ENCODE measurements at regions not wholly inside any gene's neighbourhood (a gene's known extent, or its start where the extent isn't known, plus 50 kb on each side); places are given as distances from the start of the nearest gene placed in this dataset.
"Not testable (repeated sequence)": the region's sequence is repeated elsewhere in the genome, so short reads cannot be mapped to it uniquely, and the experiment has no call there.

- TF ChIP-seq, protein P1, sequence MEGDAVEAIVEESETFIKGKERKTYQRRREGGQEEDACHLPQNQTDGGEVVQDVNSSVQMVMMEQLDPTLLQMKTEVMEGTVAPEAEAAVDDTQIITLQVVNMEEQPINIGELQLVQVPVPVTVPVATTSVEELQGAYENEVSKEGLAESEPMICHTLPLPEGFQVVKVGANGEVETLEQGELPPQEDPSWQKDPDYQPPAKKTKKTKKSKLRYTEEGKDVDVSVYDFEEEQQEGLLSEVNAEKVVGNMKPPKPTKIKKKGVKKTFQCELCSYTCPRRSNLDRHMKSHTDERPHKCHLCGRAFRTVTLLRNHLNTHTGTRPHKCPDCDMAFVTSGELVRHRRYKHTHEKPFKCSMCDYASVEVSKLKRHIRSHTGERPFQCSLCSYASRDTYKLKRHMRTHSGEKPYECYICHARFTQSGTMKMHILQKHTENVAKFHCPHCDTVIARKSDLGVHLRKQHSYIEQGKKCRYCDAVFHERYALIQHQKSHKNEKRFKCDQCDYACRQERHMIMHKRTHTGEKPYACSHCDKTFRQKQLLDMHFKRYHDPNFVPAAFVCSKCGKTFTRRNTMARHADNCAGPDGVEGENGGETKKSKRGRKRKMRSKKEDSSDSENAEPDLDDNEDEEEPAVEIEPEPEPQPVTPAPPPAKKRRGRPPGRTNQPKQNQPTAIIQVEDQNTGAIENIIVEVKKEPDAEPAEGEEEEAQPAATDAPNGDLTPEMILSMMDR (IDR thresholded peaks at IDR 0.05), result no peak
- H3K4me1 ChIP-seq, result no peaks in the 10 kb centered on the region
- no peak overlapping the region for H3K9ac ChIP-seq (ENCODE audit: low read depth in 2 of 2, low read length in 2 of 2)
- H3K27me3 ChIP-seq, result no peaks in the 10 kb centered on the region
- H3K9me3 ChIP-seq, result no peaks in the 10 kb centered on the region
- intact Hi-C loops (cut with DNase I), result no loop called here
- H3K27ac ChIP-seq, result peak overlapping the region; percentile 57
- DNase-seq, result no peak
- no peaks in the 10 kb centered on the region for H3K36me3 ChIP-seq
- no peak overlapping the region for H3K4me3 ChIP-seq
These were observed 63.4 kb upstream of the ENPEP start for GRCh38 chr4:110412354-110413065.

GRCh38 chr4:110411574-110412011, 64.4 kb upstream of the ENPEP start:
- Histone ChIP-seq H3K9me3 (no peaks in the 10 kb centered on the region), H3K36me3 (no peaks in the 10 kb centered on the region), H3K27me3 (no peaks in the 10 kb centered on the region), H3K4me3 (no peak overlapping the region), H3K9ac (ENCODE audit: low read depth in 2 of 2, low read length in 2 of 2) (peak overlapping the region in 1 of 2 donors; percentile 34), H3K27ac (peak overlapping the region; percentile 57), H3K4me1 (no peaks in the 10 kb centered on the region)
- peak; percentile 26 for DNase-seq
- intact Hi-C loops (cut with DNase I), result no loop called here
- TF ChIP-seq, protein P1 (IDR thresholded peaks at IDR 0.05), result no peak

- H3K4me3 ChIP-seq; intact Hi-C loops (cut with DNase I); H3K27me3 ChIP-seq; H3K36me3 ChIP-seq; H3K4me1 ChIP-seq; H3K9me3 ChIP-seq: not testable (repeated sequence)
- Histone ChIP-seq H3K9ac (ENCODE audit: low read depth in 2 of 2, low read length in 2 of 2) (peak overlapping the region in 1 of 2 donors; percentile 34), H3K27ac (peak overlapping the region; percentile 57)
- peak; percentile 29 for DNase-seq
These were observed 64.9 kb upstream of the ENPEP start for GRCh38 chr4:110410853-110411573.

- Histone ChIP-seq H3K36me3 (no peaks in the 10 kb centered on the region), H3K9me3 (no peaks in the 10 kb centered on the region), H3K27me3 (no peaks in the 10 kb centered on the region), H3K9ac (ENCODE audit: low read depth in 2 of 2, low read length in 2 of 2) (no peak overlapping the region), H3K4me3 (no peak overlapping the region), H3K4me1 (no peaks in the 10 kb centered on the region), H3K27ac (no peak overlapping the region)
- intact Hi-C loops (cut with DNase I), result loop anchor here (10.0 kb wide), 1 partner anchor 75 kb away; the partner anchor contains the start of gene ENPEP
- TF ChIP-seq, protein P1 (IDR thresholded peaks at IDR 0.05), result no peak
- DNase-seq, result no peak
These were observed 75.9 kb upstream of the ENPEP start for GRCh38 chr4:110400086-110400485.

DNA sequence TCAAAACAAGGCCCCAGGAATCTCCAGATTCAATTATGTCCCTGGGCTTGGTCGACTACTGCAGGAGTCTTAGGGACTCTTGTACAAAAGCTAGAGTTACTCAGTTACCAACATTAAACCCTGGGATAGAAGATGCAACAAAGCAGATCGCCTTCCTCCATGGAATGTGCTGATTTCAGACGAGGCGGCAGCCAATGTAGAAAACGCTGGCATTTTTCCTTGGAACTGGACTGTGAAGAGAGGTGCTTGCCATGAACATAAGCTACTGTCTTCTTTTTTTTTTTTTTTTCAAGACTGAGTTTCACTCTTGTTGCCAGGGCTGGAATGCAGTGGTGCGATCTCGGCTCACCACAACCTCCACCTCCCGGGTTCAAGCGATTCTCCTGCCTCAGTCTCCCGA, 76.9 kb upstream of the ENPEP start:
- H3K27me3 ChIP-seq; H3K36me3 ChIP-seq; H3K4me3 ChIP-seq; intact Hi-C loops (cut with DNase I); H3K9me3 ChIP-seq; H3K4me1 ChIP-seq; H3K9ac ChIP-seq (ENCODE audit: low read depth in 2 of 2, low read length in 2 of 2); H3K27ac ChIP-seq; DNase-seq: not testable (repeated sequence)

DNA sequence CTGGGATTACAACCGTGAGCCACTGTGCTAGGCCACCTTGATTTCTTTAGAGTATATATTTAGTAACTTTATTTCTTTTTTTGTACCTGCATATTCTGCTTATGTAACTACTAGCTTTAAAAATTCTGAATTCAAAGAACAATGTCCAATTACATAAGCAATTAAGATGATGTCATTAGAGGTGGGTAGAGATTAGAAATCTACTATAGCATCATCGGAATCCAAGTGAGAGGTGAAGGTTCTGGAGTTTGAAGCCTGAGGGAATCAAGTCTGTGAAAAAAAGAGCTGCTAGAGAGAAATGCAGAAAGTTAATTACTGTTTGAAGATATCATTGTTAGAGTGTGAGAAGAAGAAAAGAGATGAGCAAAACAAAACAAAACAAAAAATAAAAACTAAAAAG, 79.0 kb upstream of the ENPEP start:
- no peak overlapping the region for H3K4me3 ChIP-seq
- H3K9ac ChIP-seq (ENCODE audit: low read depth in 2 of 2, low read length in 2 of 2), result no peak overlapping the region
- intact Hi-C loops (cut with DNase I), result no loop called here
- no peaks in the 10 kb centered on the region for H3K9me3 ChIP-seq
- TF ChIP-seq, protein P1 (IDR thresholded peaks at IDR 0.05), result no peak
- no peaks in the 10 kb centered on the region for H3K36me3 ChIP-seq
- no peaks in the 10 kb centered on the region for H3K4me1 ChIP-seq
- no peak overlapping the region for H3K27ac ChIP-seq
- no peak for DNase-seq
- H3K27me3 ChIP-seq, result no peaks in the 10 kb centered on the region

All from colonic mucosa (tissue), 4 donors.